GM23338 (cell line): ENCODE measurements at regions not wholly inside any gene's neighbourhood (a gene's known extent, or its start where the extent isn't known, plus 50 kb on each side); places are given as distances from the start of the nearest gene placed in this dataset.
A peak's percentile ranks its signal among the peaks of the same experiment; 100 is the strongest.

Experiments used
- ATAC-seq: fragments of 200-7000 bp; cut with Tn5 transposase; 3 replicates; pipeline ENCODE4 v1.9.1; 2020
- DNase-seq: peaks from one replicate; pipeline ENCODE4 v3.0.0-alpha.2; 2015; ENCODE audit warnings: low spot score
- H2AFZ ChIP-seq: fragments of 200-600 bp; sonication (generic); 2 replicates; pipeline ENCODE4 v1.8.0; 2016; ENCODE audit warnings: antibody characterized with exemption, mild to moderate bottlenecking, moderate library complexity
- H3F3A ChIP-seq: fragments of 200-600 bp; sonication (generic); replicated peaks from 2 replicates; pipeline ENCODE4 v1.8.0; 2017; ENCODE audit warnings: antibody characterized with exemption, mixed run types, low read depth
- H3K27ac ChIP-seq: fragments of 200-600 bp; sonication (generic); 2 replicates; pipeline ENCODE4 v1.6.1; 2016; ENCODE audit warnings: low read depth
- H3K27me3 ChIP-seq: fragments of 200-600 bp; sonication (generic); 2 replicates; pipeline ENCODE4 v1.8.0; 2016; ENCODE audit warnings: mild to moderate bottlenecking, mixed run types, moderate library complexity; ENCODE audit not compliant: insufficient read depth
- H3K36me3 ChIP-seq: fragments of 200-600 bp; sonication (generic); 2 replicates; pipeline ENCODE4 v1.8.0; 2016; ENCODE audit warnings: mild to moderate bottlenecking; ENCODE audit not compliant: insufficient read depth
- H3K4me1 ChIP-seq: fragments of 200-600 bp; sonication (generic); 2 replicates; pipeline ENCODE4 v1.8.0; 2016; ENCODE audit warnings: mild to moderate bottlenecking, moderate library complexity; ENCODE audit not compliant: insufficient read depth
- H3K4me2 ChIP-seq: fragments of 200-600 bp; sonication (generic); 2 replicates; pipeline ENCODE4 v1.7.1; 2017; ENCODE audit warnings: mixed run types
- H3K4me3 ChIP-seq: fragments of 200-600 bp; sonication (generic); 2 replicates; pipeline ENCODE4 v1.6.1; 2016; ENCODE audit warnings: mixed run types
- H3K79me2 ChIP-seq: fragments of 200-600 bp; sonication (generic); replicated peaks from 2 replicates; pipeline ENCODE4 v1.8.0; 2017; ENCODE audit warnings: mild to moderate bottlenecking; ENCODE audit not compliant: insufficient read depth
- H3K9me2 ChIP-seq: fragments of 200-600 bp; sonication (generic); 2 replicates; pipeline ENCODE4 v1.8.0; 2017; ENCODE audit not compliant: insufficient read depth
- H4K20me1 ChIP-seq: fragments of 200-600 bp; sonication (generic); replicated peaks from 2 replicates; pipeline ENCODE4 v1.8.0; 2017; ENCODE audit warnings: mild to moderate bottlenecking; ENCODE audit not compliant: insufficient read depth
- H3K27ac Mint-ChIP-seq: 2 replicates; pipeline ENCODE4 v1.8.0; 2020; ENCODE audit warnings: inconsistent platforms, mild to moderate bottlenecking, moderate library complexity, mixed read lengths
- H3K27me3 Mint-ChIP-seq: 3 replicates; pipeline ENCODE4 v1.8.0; 2022; ENCODE audit warnings: low read depth, mild to moderate bottlenecking, moderate library complexity, mixed read lengths, inconsistent platforms; ENCODE audit not compliant: insufficient read depth, poor library complexity
- H3K36me3 Mint-ChIP-seq: 3 replicates; pipeline ENCODE4 v1.8.0; 2021; ENCODE audit warnings: low read depth, mild to moderate bottlenecking, inconsistent platforms, moderate library complexity, mixed read lengths
- H3K4me1 Mint-ChIP-seq: 3 replicates; pipeline ENCODE4 v1.8.0; 2020; ENCODE audit warnings: mild to moderate bottlenecking, inconsistent platforms, mixed read lengths
- H3K4me3 Mint-ChIP-seq: 3 replicates; pipeline ENCODE4 v1.8.0; 2021; ENCODE audit warnings: moderate library complexity, mild to moderate bottlenecking, inconsistent platforms, mixed read lengths
- H3K9me3 Mint-ChIP-seq: 3 replicates; pipeline ENCODE4 v1.8.0; 2020; ENCODE audit warnings: moderate library complexity, mild to moderate bottlenecking, inconsistent platforms, mixed read lengths
- CREB1 ChIP-seq: fragments of 250-450 bp; sonication (Bioruptor Pico); IDR thresholded peaks from 2 replicates; pipeline ENCODE4 v1.5.0; 2020; ENCODE audit warnings: low read depth, mild to moderate bottlenecking, moderate library complexity
- EZH2 ChIP-seq: fragments of 200-600 bp; sonication (generic); IDR thresholded peaks from one replicate; pipeline ENCODE4 v1.8.0; 2017; ENCODE audit warnings: antibody characterized with exemption, mild to moderate bottlenecking, low read depth; ENCODE audit not compliant: unreplicated experiment
- EZH2phosphoT487 ChIP-seq: fragments of 200-600 bp; sonication (generic); IDR thresholded peaks from one replicate; pipeline ENCODE4 v1.8.1; 2018; ENCODE audit warnings: antibody characterized with exemption; ENCODE audit not compliant: unreplicated experiment
- JUNB ChIP-seq: IDR thresholded peaks from one replicate; pipeline ENCODE4 v1.6.1; 2016; ENCODE audit warnings: antibody characterized with exemption; ENCODE audit not compliant: unreplicated experiment
- NANOG ChIP-seq: IDR thresholded peaks from 2 replicates; pipeline ENCODE4 v1.6.1; 2016; ENCODE audit warnings: antibody characterized with exemption, borderline replicate concordance
- POLR2AphosphoS5 ChIP-seq: IDR thresholded peaks from 2 replicates; pipeline ENCODE4 v1.6.1; 2016; ENCODE audit warnings: antibody characterized with exemption, low read depth
- STAT1 ChIP-seq: IDR thresholded peaks from one replicate; pipeline ENCODE4 v1.6.1; 2016; ENCODE audit warnings: antibody characterized with exemption; ENCODE audit not compliant: unreplicated experiment
- ZNF114 ChIP-seq: fragments of 250-450 bp; sonication (Bioruptor Pico); IDR thresholded peaks from 2 replicates; pipeline ENCODE4 v1.5.0; 2020; ENCODE audit warnings: mild to moderate bottlenecking, moderate library complexity
- ZNF331 ChIP-seq: fragments of 250-450 bp; sonication (Bioruptor Pico); IDR thresholded peaks from 2 replicates; pipeline ENCODE4 v1.5.0; 2020; ENCODE audit warnings: low read depth, mild to moderate bottlenecking, moderate library complexity
- TF ChIP-seq, protein P1 (sequence below): IDR thresholded peaks from 2 replicates; pipeline ENCODE4 v1.6.1; 2016; ENCODE audit warnings: antibody characterized with exemption
- TF ChIP-seq, protein P2 (sequence below): IDR thresholded peaks from one replicate; pipeline ENCODE4 v1.6.1; 2018; ENCODE audit warnings: antibody characterized with exemption; ENCODE audit not compliant: unreplicated experiment
- TF ChIP-seq, protein P3 (sequence below): fragments of 250-450 bp; sonication (Bioruptor Pico); IDR thresholded peaks from 2 replicates; pipeline ENCODE4 v1.5.0; 2020; ENCODE audit warnings: mild to moderate bottlenecking, moderate library complexity
- TF ChIP-seq, protein P4 (sequence below), 2 experiments: fragments of 200-600 bp in 1 of 2; sonication (generic) in 1 of 2; conservative IDR thresholded peaks; 2 replicates each; pipeline versions ENCODE4 v1.5.1 to v1.6.1; 2016 to 2017; ENCODE audit warnings: antibody characterized with exemption in 2 of 2, low read depth in 2 of 2, mild to moderate bottlenecking in 2 of 2, moderate library complexity in 1 of 2

DNA sequence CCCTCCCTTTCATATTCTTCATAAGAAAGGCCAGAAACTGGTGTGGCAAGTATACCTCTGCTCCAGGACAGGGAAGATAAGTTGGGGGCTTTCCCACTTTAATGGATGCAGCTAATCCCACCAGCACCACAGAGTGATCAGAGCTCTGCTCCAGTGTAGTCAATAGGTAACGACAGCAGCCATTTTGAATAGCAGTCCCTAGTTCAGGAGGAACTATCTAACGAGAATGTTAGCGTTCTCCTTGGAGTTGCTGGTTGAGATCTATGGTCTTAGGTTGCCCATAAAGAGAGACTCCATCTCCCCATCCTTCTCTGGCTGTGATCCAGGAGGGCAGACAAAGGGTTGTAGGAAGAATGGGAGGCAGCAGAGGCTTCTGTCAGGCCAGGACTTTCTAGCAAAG is 64.0 kb upstream of the CCDC90B start:
- Mint-ChIP-seq H3K36me3 (peaks cover 3% of the 10 kb centered on the region), H3K9me3 (peaks cover 9% of the 10 kb centered on the region), H3K27me3 (peaks cover 2% of the 10 kb centered on the region), H3K27ac (no peak overlapping the region), H3K4me1 (peaks cover 2% of the 10 kb centered on the region; the same call in 1 of the 3 replicates), H3K4me3 (no peak overlapping the region)
- Histone ChIP-seq H3K79me2 (no peaks in the 10 kb centered on the region), H3K4me3 (no peak overlapping the region), H3F3A (no peaks in the 10 kb centered on the region), H3K9me2 (peaks cover 6% of the 10 kb centered on the region), H4K20me1 (no peaks in the 10 kb centered on the region), H3K4me1 (no peaks in the 10 kb centered on the region), H3K27ac (no peak overlapping the region), H3K27me3 (no peaks in the 10 kb centered on the region), H3K4me2 (no peak overlapping the region), H2AFZ (peak overlapping the region; percentile 85; the same call in 1 of the 2 replicates), H3K36me3 (no peaks in the 10 kb centered on the region)
- DNase-seq (no peak), ATAC-seq (no peak)
- TF ChIP-seq CREB1 (no peak), POLR2AphosphoS5 (no peak), NANOG (no peak), STAT1 (no peak), ZNF331 (no peak), EZH2phosphoT487 (no peak), ZNF114 (no peak), EZH2 (no peak), JUNB (no peak)
- TF ChIP-seq, protein P1, sequence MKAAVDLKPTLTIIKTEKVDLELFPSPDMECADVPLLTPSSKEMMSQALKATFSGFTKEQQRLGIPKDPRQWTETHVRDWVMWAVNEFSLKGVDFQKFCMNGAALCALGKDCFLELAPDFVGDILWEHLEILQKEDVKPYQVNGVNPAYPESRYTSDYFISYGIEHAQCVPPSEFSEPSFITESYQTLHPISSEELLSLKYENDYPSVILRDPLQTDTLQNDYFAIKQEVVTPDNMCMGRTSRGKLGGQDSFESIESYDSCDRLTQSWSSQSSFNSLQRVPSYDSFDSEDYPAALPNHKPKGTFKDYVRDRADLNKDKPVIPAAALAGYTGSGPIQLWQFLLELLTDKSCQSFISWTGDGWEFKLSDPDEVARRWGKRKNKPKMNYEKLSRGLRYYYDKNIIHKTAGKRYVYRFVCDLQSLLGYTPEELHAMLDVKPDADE, result no peak
- TF ChIP-seq, protein P2, sequence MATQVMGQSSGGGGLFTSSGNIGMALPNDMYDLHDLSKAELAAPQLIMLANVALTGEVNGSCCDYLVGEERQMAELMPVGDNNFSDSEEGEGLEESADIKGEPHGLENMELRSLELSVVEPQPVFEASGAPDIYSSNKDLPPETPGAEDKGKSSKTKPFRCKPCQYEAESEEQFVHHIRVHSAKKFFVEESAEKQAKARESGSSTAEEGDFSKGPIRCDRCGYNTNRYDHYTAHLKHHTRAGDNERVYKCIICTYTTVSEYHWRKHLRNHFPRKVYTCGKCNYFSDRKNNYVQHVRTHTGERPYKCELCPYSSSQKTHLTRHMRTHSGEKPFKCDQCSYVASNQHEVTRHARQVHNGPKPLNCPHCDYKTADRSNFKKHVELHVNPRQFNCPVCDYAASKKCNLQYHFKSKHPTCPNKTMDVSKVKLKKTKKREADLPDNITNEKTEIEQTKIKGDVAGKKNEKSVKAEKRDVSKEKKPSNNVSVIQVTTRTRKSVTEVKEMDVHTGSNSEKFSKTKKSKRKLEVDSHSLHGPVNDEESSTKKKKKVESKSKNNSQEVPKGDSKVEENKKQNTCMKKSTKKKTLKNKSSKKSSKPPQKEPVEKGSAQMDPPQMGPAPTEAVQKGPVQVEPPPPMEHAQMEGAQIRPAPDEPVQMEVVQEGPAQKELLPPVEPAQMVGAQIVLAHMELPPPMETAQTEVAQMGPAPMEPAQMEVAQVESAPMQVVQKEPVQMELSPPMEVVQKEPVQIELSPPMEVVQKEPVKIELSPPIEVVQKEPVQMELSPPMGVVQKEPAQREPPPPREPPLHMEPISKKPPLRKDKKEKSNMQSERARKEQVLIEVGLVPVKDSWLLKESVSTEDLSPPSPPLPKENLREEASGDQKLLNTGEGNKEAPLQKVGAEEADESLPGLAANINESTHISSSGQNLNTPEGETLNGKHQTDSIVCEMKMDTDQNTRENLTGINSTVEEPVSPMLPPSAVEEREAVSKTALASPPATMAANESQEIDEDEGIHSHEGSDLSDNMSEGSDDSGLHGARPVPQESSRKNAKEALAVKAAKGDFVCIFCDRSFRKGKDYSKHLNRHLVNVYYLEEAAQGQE, result no peak
- TF ChIP-seq, protein P3, sequence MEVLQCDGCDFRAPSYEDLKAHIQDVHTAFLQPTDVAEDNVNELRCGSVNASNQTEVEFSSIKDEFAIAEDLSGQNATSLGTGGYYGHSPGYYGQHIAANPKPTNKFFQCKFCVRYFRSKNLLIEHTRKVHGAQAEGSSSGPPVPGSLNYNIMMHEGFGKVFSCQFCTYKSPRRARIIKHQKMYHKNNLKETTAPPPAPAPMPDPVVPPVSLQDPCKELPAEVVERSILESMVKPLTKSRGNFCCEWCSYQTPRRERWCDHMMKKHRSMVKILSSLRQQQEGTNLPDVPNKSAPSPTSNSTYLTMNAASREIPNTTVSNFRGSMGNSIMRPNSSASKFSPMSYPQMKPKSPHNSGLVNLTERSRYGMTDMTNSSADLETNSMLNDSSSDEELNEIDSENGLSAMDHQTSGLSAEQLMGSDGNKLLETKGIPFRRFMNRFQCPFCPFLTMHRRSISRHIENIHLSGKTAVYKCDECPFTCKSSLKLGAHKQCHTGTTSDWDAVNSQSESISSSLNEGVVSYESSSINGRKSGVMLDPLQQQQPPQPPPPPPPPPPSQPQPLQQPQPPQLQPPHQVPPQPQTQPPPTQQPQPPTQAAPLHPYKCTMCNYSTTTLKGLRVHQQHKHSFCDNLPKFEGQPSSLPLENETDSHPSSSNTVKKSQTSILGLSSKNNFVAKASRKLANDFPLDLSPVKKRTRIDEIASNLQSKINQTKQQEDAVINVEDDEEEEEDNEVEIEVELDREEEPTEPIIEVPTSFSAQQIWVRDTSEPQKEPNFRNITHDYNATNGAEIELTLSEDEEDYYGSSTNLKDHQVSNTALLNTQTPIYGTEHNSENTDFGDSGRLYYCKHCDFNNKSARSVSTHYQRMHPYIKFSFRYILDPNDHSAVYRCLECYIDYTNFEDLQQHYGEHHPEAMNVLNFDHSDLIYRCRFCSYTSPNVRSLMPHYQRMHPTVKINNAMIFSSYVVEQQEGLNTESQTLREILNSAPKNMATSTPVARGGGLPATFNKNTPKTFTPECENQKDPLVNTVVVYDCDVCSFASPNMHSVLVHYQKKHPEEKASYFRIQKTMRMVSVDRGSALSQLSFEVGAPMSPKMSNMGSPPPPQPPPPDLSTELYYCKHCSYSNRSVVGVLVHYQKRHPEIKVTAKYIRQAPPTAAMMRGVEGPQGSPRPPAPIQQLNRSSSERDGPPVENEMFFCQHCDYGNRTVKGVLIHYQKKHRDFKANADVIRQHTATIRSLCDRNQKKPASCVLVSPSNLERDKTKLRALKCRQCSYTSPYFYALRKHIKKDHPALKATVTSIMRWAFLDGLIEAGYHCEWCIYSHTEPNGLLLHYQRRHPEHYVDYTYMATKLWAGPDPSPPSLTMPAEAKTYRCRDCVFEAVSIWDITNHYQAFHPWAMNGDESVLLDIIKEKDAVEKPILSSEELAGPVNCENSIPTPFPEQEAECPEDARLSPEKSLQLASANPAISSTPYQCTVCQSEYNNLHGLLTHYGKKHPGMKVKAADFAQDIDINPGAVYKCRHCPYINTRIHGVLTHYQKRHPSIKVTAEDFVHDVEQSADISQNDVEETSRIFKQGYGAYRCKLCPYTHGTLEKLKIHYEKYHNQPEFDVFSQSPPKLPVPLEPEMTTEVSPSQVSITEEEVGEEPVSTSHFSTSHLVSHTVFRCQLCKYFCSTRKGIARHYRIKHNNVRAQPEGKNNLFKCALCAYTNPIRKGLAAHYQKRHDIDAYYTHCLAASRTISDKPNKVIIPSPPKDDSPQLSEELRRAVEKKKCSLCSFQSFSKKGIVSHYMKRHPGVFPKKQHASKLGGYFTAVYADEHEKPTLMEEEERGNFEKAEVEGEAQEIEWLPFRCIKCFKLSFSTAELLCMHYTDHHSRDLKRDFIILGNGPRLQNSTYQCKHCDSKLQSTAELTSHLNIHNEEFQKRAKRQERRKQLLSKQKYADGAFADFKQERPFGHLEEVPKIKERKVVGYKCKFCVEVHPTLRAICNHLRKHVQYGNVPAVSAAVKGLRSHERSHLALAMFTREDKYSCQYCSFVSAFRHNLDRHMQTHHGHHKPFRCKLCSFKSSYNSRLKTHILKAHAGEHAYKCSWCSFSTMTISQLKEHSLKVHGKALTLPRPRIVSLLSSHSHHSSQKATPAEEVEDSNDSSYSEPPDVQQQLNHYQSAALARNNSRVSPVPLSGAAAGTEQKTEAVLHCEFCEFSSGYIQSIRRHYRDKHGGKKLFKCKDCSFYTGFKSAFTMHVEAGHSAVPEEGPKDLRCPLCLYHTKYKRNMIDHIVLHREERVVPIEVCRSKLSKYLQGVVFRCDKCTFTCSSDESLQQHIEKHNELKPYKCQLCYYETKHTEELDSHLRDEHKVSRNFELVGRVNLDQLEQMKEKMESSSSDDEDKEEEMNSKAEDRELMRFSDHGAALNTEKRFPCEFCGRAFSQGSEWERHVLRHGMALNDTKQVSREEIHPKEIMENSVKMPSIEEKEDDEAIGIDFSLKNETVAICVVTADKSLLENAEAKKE, result no peak
- TF ChIP-seq, protein P4, sequence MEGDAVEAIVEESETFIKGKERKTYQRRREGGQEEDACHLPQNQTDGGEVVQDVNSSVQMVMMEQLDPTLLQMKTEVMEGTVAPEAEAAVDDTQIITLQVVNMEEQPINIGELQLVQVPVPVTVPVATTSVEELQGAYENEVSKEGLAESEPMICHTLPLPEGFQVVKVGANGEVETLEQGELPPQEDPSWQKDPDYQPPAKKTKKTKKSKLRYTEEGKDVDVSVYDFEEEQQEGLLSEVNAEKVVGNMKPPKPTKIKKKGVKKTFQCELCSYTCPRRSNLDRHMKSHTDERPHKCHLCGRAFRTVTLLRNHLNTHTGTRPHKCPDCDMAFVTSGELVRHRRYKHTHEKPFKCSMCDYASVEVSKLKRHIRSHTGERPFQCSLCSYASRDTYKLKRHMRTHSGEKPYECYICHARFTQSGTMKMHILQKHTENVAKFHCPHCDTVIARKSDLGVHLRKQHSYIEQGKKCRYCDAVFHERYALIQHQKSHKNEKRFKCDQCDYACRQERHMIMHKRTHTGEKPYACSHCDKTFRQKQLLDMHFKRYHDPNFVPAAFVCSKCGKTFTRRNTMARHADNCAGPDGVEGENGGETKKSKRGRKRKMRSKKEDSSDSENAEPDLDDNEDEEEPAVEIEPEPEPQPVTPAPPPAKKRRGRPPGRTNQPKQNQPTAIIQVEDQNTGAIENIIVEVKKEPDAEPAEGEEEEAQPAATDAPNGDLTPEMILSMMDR (conservative IDR thresholded peaks at IDR 0.05; ENCODE audit: low read depth in 2 of 2), result no peak
